GM12864 (cell line): ENCODE measurements at regions not wholly inside any gene's neighbourhood (a gene's known extent, or its start where the extent isn't known, plus 50 kb on each side); places are given as distances from the start of the nearest gene placed in this dataset.

ENCODE experiments used
- DNase-seq: peaks from one replicate; pipeline ENCODE4 v3.0.0-alpha.2; 2011; ENCODE audit warnings: low read depth
- H3K4me3 ChIP-seq: 2 replicates; pipeline ENCODE4 v1.5.1; 2011; ENCODE audit warnings: mild to moderate bottlenecking, low read depth, low read length, control low read depth
- TF ChIP-seq, protein P1 (sequence below): IDR thresholded peaks from 2 replicates; pipeline ENCODE4 v1.5.1; 2011; ENCODE audit warnings: low read depth, mild to moderate bottlenecking, moderate library complexity, low read length, control low read depth, inconsistent platforms; ENCODE audit errors: missing control alignments

DNA sequence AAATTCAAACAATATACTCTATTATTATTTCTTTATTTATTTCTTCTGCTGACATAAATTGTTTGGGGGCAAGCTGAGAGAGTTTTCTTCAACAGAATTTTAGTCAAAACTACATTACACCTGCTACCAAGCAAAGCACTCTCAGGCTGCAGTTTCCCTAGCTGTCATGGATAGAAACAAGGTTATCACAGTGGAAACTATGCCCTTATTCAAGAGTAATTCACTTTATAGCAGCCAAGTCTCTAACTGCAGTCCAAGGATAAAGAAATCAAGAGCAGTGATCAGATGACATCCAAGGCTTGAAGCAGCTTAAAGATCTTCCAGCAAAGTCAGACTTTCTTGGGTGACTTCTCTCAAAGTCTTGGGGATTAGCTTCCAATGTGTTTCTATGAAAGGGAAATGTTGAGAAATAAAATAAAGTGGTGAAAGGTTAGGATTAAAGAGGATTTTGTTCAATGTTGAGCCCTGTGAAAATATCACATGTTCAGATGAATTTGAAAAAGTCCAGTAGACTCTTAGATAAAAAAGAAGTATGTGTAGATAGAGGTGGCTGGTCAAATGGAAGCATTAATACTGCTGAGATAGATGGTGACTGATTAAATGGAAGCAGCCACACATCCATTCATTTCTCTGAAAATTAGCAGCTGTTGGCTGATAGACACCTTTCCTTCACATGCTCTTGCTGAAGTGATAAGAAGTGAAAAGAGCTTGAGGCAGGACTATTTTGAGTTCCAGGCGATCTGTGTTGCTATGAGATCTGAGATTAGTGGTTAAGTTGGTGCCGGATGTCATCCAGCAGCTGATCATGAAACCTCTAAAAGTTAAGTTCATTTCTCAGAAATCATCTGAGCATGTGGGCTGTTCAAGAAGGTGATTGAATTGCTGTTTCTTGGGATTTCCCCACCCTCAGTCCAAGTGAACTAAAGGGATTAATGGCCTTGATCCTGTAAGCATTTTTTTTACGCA lies 257.8 kb upstream of the BTG1 start:
- no peak overlapping the region; the same call in 1 of the 2 replicates for H3K4me3 ChIP-seq
- DNase-seq: peak; percentile 98
- TF ChIP-seq, protein P1, sequence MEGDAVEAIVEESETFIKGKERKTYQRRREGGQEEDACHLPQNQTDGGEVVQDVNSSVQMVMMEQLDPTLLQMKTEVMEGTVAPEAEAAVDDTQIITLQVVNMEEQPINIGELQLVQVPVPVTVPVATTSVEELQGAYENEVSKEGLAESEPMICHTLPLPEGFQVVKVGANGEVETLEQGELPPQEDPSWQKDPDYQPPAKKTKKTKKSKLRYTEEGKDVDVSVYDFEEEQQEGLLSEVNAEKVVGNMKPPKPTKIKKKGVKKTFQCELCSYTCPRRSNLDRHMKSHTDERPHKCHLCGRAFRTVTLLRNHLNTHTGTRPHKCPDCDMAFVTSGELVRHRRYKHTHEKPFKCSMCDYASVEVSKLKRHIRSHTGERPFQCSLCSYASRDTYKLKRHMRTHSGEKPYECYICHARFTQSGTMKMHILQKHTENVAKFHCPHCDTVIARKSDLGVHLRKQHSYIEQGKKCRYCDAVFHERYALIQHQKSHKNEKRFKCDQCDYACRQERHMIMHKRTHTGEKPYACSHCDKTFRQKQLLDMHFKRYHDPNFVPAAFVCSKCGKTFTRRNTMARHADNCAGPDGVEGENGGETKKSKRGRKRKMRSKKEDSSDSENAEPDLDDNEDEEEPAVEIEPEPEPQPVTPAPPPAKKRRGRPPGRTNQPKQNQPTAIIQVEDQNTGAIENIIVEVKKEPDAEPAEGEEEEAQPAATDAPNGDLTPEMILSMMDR: no peak

DNA sequence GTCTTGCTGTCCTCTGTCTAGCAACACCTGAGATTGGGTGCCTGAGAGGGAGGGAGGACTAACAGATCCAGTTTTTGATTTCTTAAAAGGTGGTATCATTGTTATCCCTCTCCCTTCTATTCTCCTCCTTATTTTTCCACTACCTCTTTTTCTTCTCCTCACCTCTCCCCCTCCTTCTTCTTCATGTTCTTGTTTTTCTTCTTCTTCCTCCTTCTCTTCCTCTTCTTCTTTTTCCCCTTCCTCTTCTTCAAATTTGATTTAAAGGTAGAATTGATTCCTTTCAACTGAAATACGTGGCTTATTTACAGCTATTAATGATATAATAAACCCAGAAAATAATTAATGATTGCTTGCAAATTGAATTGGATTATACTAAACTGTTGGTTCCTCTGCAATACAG lies 256.8 kb upstream of the BTG1 start:
- DNase-seq: no peak
- TF ChIP-seq, protein P1: no peak
- H3K4me3 ChIP-seq: no peak overlapping the region

DNA sequence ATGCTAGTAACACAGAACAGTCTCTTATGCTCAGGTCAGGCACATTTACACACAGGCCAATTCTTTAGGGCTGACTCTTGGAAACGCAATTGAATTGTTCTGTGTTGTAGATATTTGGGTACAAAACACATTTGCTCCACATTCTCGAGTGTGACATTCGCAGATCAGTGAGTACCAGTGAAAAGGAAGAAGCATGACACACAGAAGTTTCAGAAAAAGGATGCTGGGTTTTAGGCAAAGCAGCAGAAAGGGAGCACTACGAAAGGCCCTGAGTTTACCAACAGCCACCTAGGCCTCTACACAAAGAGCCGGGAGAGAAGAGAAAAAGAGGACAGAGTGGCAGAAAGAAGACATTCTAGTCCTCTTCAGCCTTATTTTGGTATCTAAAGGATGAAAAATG lies 254.4 kb upstream of the BTG1 start:
- peak; percentile 47 for DNase-seq
- no peak overlapping the region for H3K4me3 ChIP-seq
- TF ChIP-seq, protein P1: no peak

DNA sequence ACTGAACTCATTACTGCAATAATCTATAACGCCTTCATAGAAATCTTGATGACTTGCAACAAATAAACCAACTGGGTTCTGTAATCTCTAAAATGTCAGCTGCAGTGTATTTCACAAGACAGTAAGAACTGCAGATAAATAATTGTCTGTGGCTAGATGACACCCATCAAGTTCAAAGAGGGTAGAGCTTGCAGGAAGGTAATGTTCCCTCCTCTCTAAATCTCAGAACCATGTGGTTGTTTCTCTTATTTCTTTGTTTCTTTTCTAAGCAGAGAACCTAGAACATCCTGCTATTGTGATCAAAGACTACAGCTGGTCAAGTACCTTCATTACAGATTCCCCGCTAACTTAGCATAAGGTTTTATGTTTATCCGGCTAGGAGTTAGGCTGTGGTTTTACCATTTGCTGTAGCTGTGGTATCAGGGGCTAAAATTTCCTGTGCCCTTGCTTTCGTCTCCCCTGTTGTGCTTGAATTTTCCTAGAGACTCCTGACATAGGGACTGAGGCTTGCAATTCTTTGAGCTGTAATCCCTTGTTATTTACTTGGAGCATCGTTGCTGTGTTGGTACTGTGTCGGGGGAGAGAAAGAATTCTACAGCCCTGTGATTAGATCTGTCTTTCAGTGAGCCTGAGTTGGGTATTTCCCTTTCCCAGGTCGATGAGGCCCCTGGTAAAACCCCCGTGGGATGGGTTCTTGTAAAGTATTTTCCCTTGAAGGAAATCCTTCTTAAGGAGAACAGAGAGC lies 253.1 kb upstream of the BTG1 start:
- H3K4me3 ChIP-seq: no peak overlapping the region
- TF ChIP-seq, protein P1: no peak
- DNase-seq: no peak

DNA sequence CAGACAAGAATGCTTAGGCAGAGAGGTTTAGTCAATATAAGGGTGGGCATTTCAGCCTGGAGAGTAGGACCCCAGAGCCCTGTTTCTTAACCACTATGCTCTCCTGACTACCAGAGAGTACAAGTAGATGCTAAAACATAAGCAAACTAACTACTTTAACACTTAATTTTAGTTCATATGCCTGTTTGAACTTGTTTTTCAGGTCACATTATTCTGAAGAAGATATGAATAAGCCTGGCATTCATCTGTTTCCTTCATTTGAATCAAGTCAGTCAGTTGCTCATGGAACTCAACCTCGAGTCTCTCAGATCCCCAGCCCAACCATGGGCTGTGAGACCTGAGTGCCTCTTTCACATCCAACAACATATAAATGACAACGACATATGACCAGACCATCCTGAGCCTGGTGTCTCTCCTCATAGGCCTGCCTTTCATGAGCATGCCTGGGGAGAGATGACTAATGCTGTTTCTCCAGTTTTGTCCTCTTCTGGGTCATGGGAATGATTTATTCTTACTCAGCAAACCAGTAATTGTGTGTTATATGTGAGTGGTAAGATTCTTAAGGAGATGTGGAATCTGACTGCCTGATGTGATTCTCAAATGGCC lies 251.1 kb upstream of the BTG1 start:
- TF ChIP-seq, protein P1: no peak
- no peak overlapping the region for H3K4me3 ChIP-seq
- DNase-seq: no peak

DNA sequence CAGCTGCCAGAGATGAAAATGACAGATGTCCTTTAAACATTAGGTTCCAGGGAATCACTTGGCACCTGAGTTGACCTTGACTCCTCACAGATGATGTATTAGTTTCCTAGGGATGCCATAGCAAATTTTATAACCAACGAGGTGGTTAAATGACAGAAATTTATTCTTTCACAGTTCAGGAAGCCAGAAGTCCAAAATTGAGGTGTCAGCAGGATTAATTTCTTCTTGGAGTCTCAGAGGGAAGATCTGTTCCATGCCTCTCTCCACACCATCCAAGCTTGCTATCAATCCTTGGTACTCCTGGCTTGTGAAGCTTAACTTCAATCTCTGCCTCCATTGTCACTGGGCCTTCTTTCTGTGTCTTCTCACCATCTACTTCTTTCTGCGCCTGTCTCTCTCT lies 249.7 kb upstream of the BTG1 start:
- DNase-seq: no peak
- TF ChIP-seq, protein P1: no peak

More for the DNA sequence above, 249.7 kb upstream of the BTG1 start:
- H3K4me3 ChIP-seq: no peak overlapping the region
